SK-N-SH (cell line): ENCODE measurements at regions not wholly inside any gene's neighbourhood (a gene's known extent, or its start where the extent isn't known, plus 50 kb on each side); places are given as distances from the start of the nearest gene placed in this dataset.

Experiments used
- CTCF ChIP-seq: fragments of 200-600 bp; sonication (generic); IDR thresholded peaks from 2 replicates; pipeline ENCODE4 v1.6.1; 2017; ENCODE audit warnings: antibody characterized with exemption, mild to moderate bottlenecking, moderate library complexity
- EP300 ChIP-seq, 2 experiments: IDR thresholded peaks; 2 replicates each; pipeline versions ENCODE4 v1.4.0 to v1.6.1; 2012; ENCODE audit warnings: borderline replicate concordance in 1 of 2, low read depth in 1 of 2, low read length in 1 of 2
- EZH2phosphoT487 ChIP-seq: fragments of 200-600 bp; sonication (generic); IDR thresholded peaks from 2 replicates; pipeline ENCODE4 v1.6.1; 2017; ENCODE audit warnings: low read depth, mixed run types, mild to moderate bottlenecking, antibody characterized with exemption, moderate library complexity, borderline replicate concordance
- IRF3 ChIP-seq: fragments of 150-350 bp; IDR thresholded peaks from 2 replicates; pipeline ENCODE4 v1.6.1; 2016; ENCODE audit warnings: mild to moderate bottlenecking, low read depth, low read length
- JUND ChIP-seq: IDR thresholded peaks from 2 replicates; pipeline ENCODE4 v1.4.0; 2012
- MXI1 ChIP-seq: IDR thresholded peaks from 2 replicates; pipeline ENCODE4 v1.6.1; 2012; ENCODE audit warnings: mild to moderate bottlenecking, low read depth, low read length, improper control_type of control experiment
- TAF1 ChIP-seq: IDR thresholded peaks from 2 replicates; pipeline ENCODE4 v1.6.1; 2012; ENCODE audit warnings: low read depth, mild to moderate bottlenecking, low read length, moderate library complexity, borderline replicate concordance
- YY1 ChIP-seq: IDR thresholded peaks from 2 replicates; pipeline ENCODE4 v1.4.0; 2012; ENCODE audit warnings: low read depth, mild to moderate bottlenecking

GRCh38 chr4:162945713-162946112, 221.0 kb downstream of the NAF1 start:
- TF ChIP-seq EZH2phosphoT487 (no peak), CTCF (no peak), TAF1 (no peak), IRF3 (no peak), EP300 (IDR thresholded peaks at IDR 0.05; ENCODE audit: borderline replicate concordance in 1 of 2, low read depth in 1 of 2, low read length in 1 of 2) (no peak), MXI1 (no peak), YY1 (no peak), JUND (no peak)
